PC-3 (cell line): ENCODE measurements at regions not wholly inside any gene's neighbourhood (a gene's known extent, or its start where the extent isn't known, plus 50 kb on each side); places are given as distances from the start of the nearest gene placed in this dataset.

Source experiments
- ATAC-seq: fragments of 200-7000 bp; cut with Tn5 transposase; 2 replicates; pipeline ENCODE4 v1.9.1; 2020; ENCODE audit warnings: mild to moderate bottlenecking, moderate library complexity
- BruUV-seq: library from RNA; stranded (reverse); fragments of 400-500 nt; replicated peaks from 2 replicates; lab custom pipeline; 2021; lab: Mats Ljungman, UMichigan
- CTCF ChIA-PET: fragments of 300-600 bp; sonication (Branson Sonifier 250); formaldehyde crosslinking; loops from one replicate; lab custom pipeline; 2022; ENCODE audit warnings: antibody characterized with exemption; lab: Charles Lee
- POLR2A ChIA-PET: fragments of 300-600 bp; sonication (Branson Sonifier 250); formaldehyde crosslinking; loops from one replicate; lab custom pipeline; 2022; ENCODE audit warnings: antibody characterized with exemption; ENCODE audit not compliant: unreplicated experiment; lab: Charles Lee
- DNase-seq: peaks from one replicate; pipeline ENCODE4 v3.0.0-alpha.2; 2015
- H2AFZ ChIP-seq: fragments of 300-600 bp; sonication (generic); 2 replicates; pipeline ENCODE4 v1.6.0; 2016; ENCODE audit warnings: antibody characterized with exemption, low read length
- H3F3A ChIP-seq: fragments of 300-600 bp; sonication (generic); one replicate; pipeline ENCODE4 v1.6.0; 2017; ENCODE audit warnings: antibody characterized with exemption, low read length, control low read depth, mild to moderate bottlenecking; ENCODE audit not compliant: unreplicated experiment
- H3K27ac ChIP-seq: fragments of 300-600 bp; sonication (generic); 2 replicates; pipeline ENCODE4 v1.5.1; 2016; ENCODE audit warnings: mild to moderate bottlenecking, low read length
- H3K27me3 ChIP-seq: fragments of 300-600 bp; sonication (generic); 2 replicates; pipeline ENCODE4 v1.6.1; 2016; ENCODE audit warnings: low read length, mixed read lengths
- H3K36me3 ChIP-seq: fragments of 300-600 bp; sonication (generic); 2 replicates; pipeline ENCODE4 v1.6.1; 2016; ENCODE audit warnings: low read depth, mixed run types, low read length, mixed read lengths
- H3K4me1 ChIP-seq: fragments of 300-600 bp; sonication (generic); 2 replicates; pipeline ENCODE4 v1.5.1; 2016; ENCODE audit warnings: low read length; ENCODE audit not compliant: insufficient read depth
- H3K4me2 ChIP-seq: fragments of 300-600 bp; sonication (generic); 2 replicates; pipeline ENCODE4 v1.6.0; 2016; ENCODE audit warnings: low read length
- H3K4me3 ChIP-seq: fragments of 300-600 bp; sonication (generic); 2 replicates; pipeline ENCODE4 v1.5.1; 2016; ENCODE audit warnings: mild to moderate bottlenecking, low read length, mixed read lengths
- H3K79me2 ChIP-seq: fragments of 300-600 bp; sonication (generic); 2 replicates; pipeline ENCODE4 v1.6.1; 2017; ENCODE audit warnings: low read length, mixed read lengths
- H3K9ac ChIP-seq: fragments of 300-600 bp; sonication (generic); 2 replicates; pipeline ENCODE4 v1.6.0; 2016; ENCODE audit warnings: mild to moderate bottlenecking, low read length
- H3K9me2 ChIP-seq: fragments of 300-600 bp; sonication (generic); replicated peaks from 2 replicates; pipeline ENCODE4 v1.6.1; 2016; ENCODE audit warnings: mixed run types, low read length, mixed read lengths
- H3K9me3 ChIP-seq: fragments of 300-600 bp; sonication (generic); 2 replicates; pipeline ENCODE4 v1.6.1; 2016; ENCODE audit warnings: low read length, mixed read lengths
- H4K20me1 ChIP-seq: fragments of 300-600 bp; sonication (generic); 2 replicates; pipeline ENCODE4 v1.6.1; 2016; ENCODE audit warnings: low read length, mixed read lengths
- CTCF ChIP-seq: fragments of 300-600 bp; sonication (generic); conservative IDR thresholded peaks from 2 replicates; pipeline ENCODE4 v1.5.1; 2017; ENCODE audit warnings: antibody characterized with exemption, low read depth, mild to moderate bottlenecking, low read length
- EZH2 ChIP-seq: fragments of 300-600 bp; sonication (generic); IDR thresholded peaks from one replicate; pipeline ENCODE4 v1.6.1; 2017; ENCODE audit warnings: antibody characterized with exemption, mild to moderate bottlenecking, low read length; ENCODE audit not compliant: unreplicated experiment
- EZH2phosphoT487 ChIP-seq: fragments of 300-600 bp; sonication (generic); IDR thresholded peaks from 2 replicates; pipeline ENCODE4 v1.6.1; 2018; ENCODE audit warnings: mild to moderate bottlenecking, antibody characterized with exemption, low read length, borderline replicate concordance
- intact Hi-C: fragments of 100-400 bp; cut with micrococcal nuclease; formaldehyde crosslinking; loops from 2 replicates; pipeline ENCODE4 v1.9.0; 2023

DNA sequence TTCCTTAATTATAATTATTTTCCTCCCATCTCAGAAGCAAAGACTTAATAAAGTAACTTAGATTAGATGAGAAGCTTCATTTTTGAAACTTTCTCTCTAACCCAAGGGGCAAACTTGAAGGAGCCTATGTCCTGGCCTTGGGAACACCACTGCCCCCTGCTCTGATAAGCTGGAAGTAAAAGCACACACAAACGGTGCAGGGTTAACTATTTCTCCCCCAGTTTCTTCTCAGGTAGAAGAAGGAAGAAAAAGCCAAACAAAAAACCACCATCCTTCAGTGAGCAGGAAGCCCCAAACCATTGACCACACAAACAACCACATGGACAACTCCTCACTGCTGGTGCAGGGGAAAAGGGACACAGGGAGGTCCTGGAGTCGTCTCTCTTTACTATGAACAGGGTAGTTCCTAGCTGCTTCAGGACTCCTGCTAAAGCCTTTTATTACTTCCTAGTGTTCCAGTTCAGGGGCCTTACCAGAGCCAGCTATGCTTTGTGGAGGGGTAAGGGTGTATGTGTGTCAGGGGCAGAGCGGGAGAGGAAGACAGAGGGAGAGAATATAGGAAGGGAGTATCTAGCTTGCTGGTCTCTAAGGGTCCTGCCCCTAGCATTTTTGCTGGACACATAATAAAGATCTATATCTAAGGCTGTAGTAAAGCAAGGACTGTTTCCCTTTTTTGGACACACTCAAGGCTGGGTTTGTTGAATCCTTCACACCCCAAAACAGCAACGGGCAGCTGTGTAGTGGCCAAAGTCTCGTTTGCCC, 94.0 kb upstream of the UMPS start:
- DNase-seq (no peak), ATAC-seq (no peak)
- Histone ChIP-seq H3K9ac (no peak overlapping the region), H3K27ac (no peak overlapping the region), H3K9me3 (no peaks in the 10 kb centered on the region), H3K27me3 (no peaks in the 10 kb centered on the region), H3K79me2 (no peaks in the 10 kb centered on the region), H3K9me2 (no peaks in the 10 kb centered on the region), H2AFZ (no peak overlapping the region), H3K36me3 (no peaks in the 10 kb centered on the region), H4K20me1 (no peaks in the 10 kb centered on the region), H3K4me2 (no peak overlapping the region), H3F3A (no peaks in the 10 kb centered on the region), H3K4me1 (no peaks in the 10 kb centered on the region), H3K4me3 (no peak overlapping the region)
- TF ChIP-seq EZH2phosphoT487 (no peak), CTCF (no peak), EZH2 (no peak)
- intact Hi-C loops, result no loop called here
- no TSS peak for BruUV-seq
- ChIA-PET POLR2A (no interaction called here), CTCF (no interaction called here)

- no peak for ATAC-seq
- intact Hi-C loops, result no loop called here
- no peaks in the 10 kb centered on the region for H3K4me1 ChIP-seq
- no peak overlapping the region for H3K4me3 ChIP-seq
- no peak overlapping the region for H2AFZ ChIP-seq
- no peaks in the 10 kb centered on the region for H3K79me2 ChIP-seq
- H3K4me2 ChIP-seq, result no peak overlapping the region
- BruUV-seq, result no TSS peak
- H3K9me2 ChIP-seq, result no peaks in the 10 kb centered on the region
- no peaks in the 10 kb centered on the region for H4K20me1 ChIP-seq
- TF ChIP-seq EZH2 (no peak), CTCF (no peak), EZH2phosphoT487 (no peak)
- no peaks in the 10 kb centered on the region for H3K9me3 ChIP-seq
- H3K9ac ChIP-seq, result no peak overlapping the region
- H3K36me3 ChIP-seq, result no peaks in the 10 kb centered on the region
- ChIA-PET CTCF (no interaction called here), POLR2A (no interaction called here)
- no peaks in the 10 kb centered on the region for H3K27me3 ChIP-seq
- H3K27ac ChIP-seq, result no peak overlapping the region
- no peaks in the 10 kb centered on the region for H3F3A ChIP-seq
- DNase-seq, result no peak
Observed at GRCh38 chr3:124636863-124637296, 93.4 kb upstream of the UMPS start.
